ENCODE measurements at regions not wholly inside any gene's neighbourhood (a gene's known extent, or its start where the extent isn't known, plus 50 kb on each side); places are given as distances from the start of the nearest gene placed in this dataset.

- TF ChIP-seq CTCF (IDR thresholded peaks at IDR 0.05; ENCODE audit: low read length), result no peak
- TF ChIP-seq EZH2 (IDR thresholded peaks at IDR 0.05; ENCODE audit: borderline replicate concordance, low read length), result no peak
Observed at GRCh38 chr10:78186572-78186971, 152.9 kb downstream of the RPS24 start.
